ENCODE measurements at regions not wholly inside any gene's neighbourhood (a gene's known extent, or its start where the extent isn't known, plus 50 kb on each side); places are given as distances from the start of the nearest gene placed in this dataset.

DNA sequence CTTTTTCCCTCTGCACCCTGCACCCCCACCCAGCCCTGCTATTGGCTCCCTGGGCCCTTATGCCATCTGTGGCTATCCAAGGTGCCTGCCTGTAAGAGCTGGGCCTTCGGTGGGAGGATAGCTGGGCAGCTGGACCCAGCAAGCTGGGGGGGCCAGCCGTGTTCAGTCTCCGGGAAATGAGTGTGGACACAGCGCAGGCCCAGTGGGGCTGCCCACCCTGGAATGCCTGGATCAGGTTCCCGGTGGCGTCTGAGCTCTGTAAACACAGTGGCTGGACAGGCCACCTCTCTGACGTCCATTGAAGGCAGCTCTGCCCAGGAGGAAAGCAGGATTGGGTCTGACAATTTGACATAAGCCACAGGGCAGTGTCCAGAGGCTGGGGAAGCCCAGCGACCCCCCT lies 127.8 kb downstream of the FOXD2 start:
- DNase-seq (ENCODE audit: low read depth in 1 of 2, low spot score in 2 of 2) (no peak), FAIRE-seq (no peak)
- no peak overlapping the region for H4K8ac ChIP-seq (ENCODE audit: extremely low read depth, insufficient read depth, low read length)
- peak overlapping the region; percentile 25 for H3K4ac ChIP-seq (replicated peaks; ENCODE audit: insufficient read length, low read depth, low read length)
- no peaks in the 10 kb centered on the region for H3K79me2 ChIP-seq (ENCODE audit: control insufficient read depth in 1 of 2, insufficient read depth in 2 of 2, low read length in 2 of 2)
- no peaks in the 10 kb centered on the region for H4K20me1 ChIP-seq (replicated peaks in 1 of 2; ENCODE audit: control insufficient read depth in 1 of 2, insufficient read depth in 2 of 2, low read length in 2 of 2)
- no peak overlapping the region for H4K5ac ChIP-seq (ENCODE audit: insufficient read length, low read depth, low read length)
- H3K4me2 ChIP-seq (ENCODE audit: insufficient read depth in 1 of 2, low read depth in 2 of 2, low read length in 2 of 2): no peak overlapping the region
- no peaks in the 10 kb centered on the region for H3K79me1 ChIP-seq (ENCODE audit: low read depth, low read length)
- H3K4me3 ChIP-seq (ENCODE audit: extremely low read depth in 1 of 4, insufficient read depth in 2 of 4, low read depth in 3 of 4, low read length in 4 of 4): no peak overlapping the region
- peak overlapping the region; percentile 75 for H2BK20ac ChIP-seq (ENCODE audit: low read length)
- H3K18ac ChIP-seq (ENCODE audit: extremely low read depth, low read length): no peak overlapping the region
- ChIA-PET CTCF (ENCODE audit: partially characterized antibody) (interaction anchor here (0.6 to 6.2 kb wide), 13 partner anchors 8 to 144 kb away, joined by 3 to 43 read pairs (median 4); no protein-coding TSS in a partner anchor), POLR2A (ENCODE audit: partially characterized antibody) (no interaction called here)
- H3K23ac ChIP-seq (ENCODE audit: insufficient read length): no peak overlapping the region
- H3K9ac ChIP-seq (replicated peaks in 1 of 4; ENCODE audit: extremely low read depth in 1 of 4, low read depth in 3 of 4, low read length in 3 of 4): no peak overlapping the region
- H2AK5ac ChIP-seq (ENCODE audit: low read depth, low read length): no peak overlapping the region
- peak overlapping the region; percentile 68; the same call in 1 of the 2 replicates for H2BK12ac ChIP-seq (ENCODE audit: low read depth, low read length)
- no peaks in the 10 kb centered on the region for H3K9me3 ChIP-seq (ENCODE audit: insufficient read depth in 2 of 2, low read depth in 1 of 2, low read length in 1 of 2)
- peak overlapping the region; percentile 47; the same call in 1 of the 2 replicates for H2BK5ac ChIP-seq (ENCODE audit: low read depth, low read length)
- no peak overlapping the region for H2BK120ac ChIP-seq (replicated peaks; ENCODE audit: low read depth, low read length)
- no peak overlapping the region for H3K56ac ChIP-seq (replicated peaks; ENCODE audit: insufficient read length, low read depth, low read length)
- H3K14ac ChIP-seq (ENCODE audit: insufficient read length): no peak overlapping the region
- peaks cover 0 to 6% (median 2%) of the 10 kb centered on the region in 4 experiments; a peak in 4 of 7 replicates for H3K27me3 ChIP-seq (replicated peaks in 1 of 4; ENCODE audit: control insufficient read depth in 3 of 4, extremely low read depth in 1 of 4, insufficient read depth in 3 of 4, low read length in 3 of 4)
- H2BK15ac ChIP-seq (ENCODE audit: low read length): peak overlapping the region; percentile 22; the same call in 1 of the 2 replicates
- H3K23me2 ChIP-seq (ENCODE audit: low read depth, low read length): peaks cover 2% of the 10 kb centered on the region; the same call in 1 of the 2 replicates
- no peak overlapping the region for H2AFZ ChIP-seq (ENCODE audit: low read length)
- peak overlapping the region; percentile 20 for H4K91ac ChIP-seq (replicated peaks; ENCODE audit: insufficient read length, low read length)
- no peak overlapping the region for H3K27ac ChIP-seq (ENCODE audit: low read depth, low read length)
- H3K36me3 ChIP-seq (ENCODE audit: control insufficient read depth in 2 of 4, insufficient read depth in 4 of 4, low read length in 3 of 4): no peaks in the 10 kb centered on the region
- H3K4me1 ChIP-seq (replicated peaks in 1 of 4; ENCODE audit: control insufficient read depth in 3 of 4, insufficient read depth in 4 of 4, low read length in 3 of 4): peaks cover 7 to 18% (median 12%) of the 10 kb centered on the region in 4 experiments; a peak in 6 of 7 replicates
- 75% methylated on average over 3 of the region's 8 CpGs; no CpG with 5 or more reads in 1 of the 2 experiments for WGBS, 2 experiments (ENCODE audit: extremely low coverage in 1 of 2, insufficient coverage in 1 of 2, insufficient read length in 1 of 2, insufficient replicate concordance in 2 of 2, low coverage in 1 of 2, low lambda C conversion rate in 2 of 2, missing lambda C conversion rate in 1 of 2)
- no peak for TF ChIP-seq BCL11A (IDR thresholded peaks at IDR 0.05; ENCODE audit: low read depth in 2 of 2, low read length in 2 of 2)
- TF ChIP-seq TBP (IDR thresholded peaks at IDR 0.05; ENCODE audit: low read depth, low read length): no peak

All from H1 (cell line).